Transverse colon (tissue), 4 donors: ENCODE measurements at regions not wholly inside any gene's neighbourhood (a gene's known extent, or its start where the extent isn't known, plus 50 kb on each side); places are given as distances from the start of the nearest gene placed in this dataset.
A peak's percentile ranks its signal among the peaks of the same experiment; 100 is the strongest.

Experiments
- DNase-seq: peaks from one replicate; pipeline ENCODE4 v3.0.0-alpha.2; 2019
- H3K27ac ChIP-seq, 4 donors: fragments of 200-600 bp; sonication (generic); 2 replicates each; pipeline ENCODE4 v1.5.1; 2016 to 2018; ENCODE audit warnings: inconsistent platforms in 4 of 4
- H3K27me3 ChIP-seq: fragments of 200-600 bp; sonication (generic); 2 replicates; pipeline ENCODE4 v1.5.1; 2017; ENCODE audit warnings: inconsistent platforms
- H3K36me3 ChIP-seq, 4 donors: fragments of 200-600 bp; sonication (generic); 2 replicates each; pipeline ENCODE4 v1.5.1; 2017 to 2019; ENCODE audit warnings: inconsistent platforms in 4 of 4
- H3K4me1 ChIP-seq, 4 donors: fragments of 200-600 bp; sonication (generic); 2 replicates each; pipeline ENCODE4 v1.5.1; 2017 to 2020; ENCODE audit warnings: inconsistent platforms in 4 of 4
- H3K4me3 ChIP-seq, 4 donors: fragments of 200-600 bp; sonication (generic); 1 replicate in 1 of 4; 2 replicates in 3 of 4; pipeline versions ENCODE4 v1.5.1 to v1.6.1; 2017 to 2019; ENCODE audit warnings: inconsistent platforms in 4 of 4
- H3K9me3 ChIP-seq, 2 donors: fragments of 200-600 bp; sonication (generic); 2 replicates each; pipeline ENCODE4 v1.5.1; 2017 to 2019; ENCODE audit warnings: inconsistent platforms in 2 of 2
- EP300 ChIP-seq: sonication (generic); formaldehyde crosslinking; IDR thresholded peaks from one replicate; pipeline ENCODE4 v1.6.1; 2017; ENCODE audit warnings: antibody characterized with exemption, low read depth
- POLR2A ChIP-seq: fragments of 450-650 bp; IDR thresholded peaks from one replicate; pipeline ENCODE4 v1.6.1; 2016; ENCODE audit warnings: antibody characterized with exemption, mild to moderate bottlenecking, moderate library complexity
- POLR2AphosphoS5 ChIP-seq, 3 donors: sonication (generic); formaldehyde crosslinking; IDR thresholded peaks; one replicate each; pipeline ENCODE4 v1.6.1; 2016; ENCODE audit warnings: antibody characterized with exemption in 3 of 3
- WGBS, 2 donors: methylation state at CpG; one replicate each; pipeline ENCODE4 v1.1.5; 2018; ENCODE audit warnings: low coverage in 1 of 2; 5-methylcytosine and 5-hydroxymethylcytosine counted together
- in situ Hi-C, 4 donors: fragments of 200-750 bp; cut with MboI; loops; one replicate each; pipeline versions ENCODE4 v1.15.0 to v1.15.1; 2017; ENCODE audit warnings: low sequenced_read_pairs in 3 of 4, low pct_ligation_motif_present in 1 of 4, low pct_unique_long_range_greater_than_20kb in 1 of 4
- intact Hi-C: fragments of 100-400 bp; cut with DNase I; formaldehyde crosslinking; loops from one replicate; pipeline ENCODE4 v1.15.1; 2023; ENCODE audit warnings: low total_unique reads
- TF ChIP-seq, protein P1 (sequence below), 5 experiments: fragments of 200-600 bp in 3 of 5; fragments of 450-650 bp in 2 of 5; sonication (generic) in 3 of 5; IDR thresholded peaks; 1 replicate in 2 of 5; 2 replicates in 3 of 5; pipeline ENCODE4 v1.5.1; 2016 to 2017; ENCODE audit warnings: antibody characterized with exemption in 5 of 5, inconsistent platforms in 3 of 5, mild to moderate bottlenecking in 2 of 5, moderate library complexity in 1 of 5

DNA sequence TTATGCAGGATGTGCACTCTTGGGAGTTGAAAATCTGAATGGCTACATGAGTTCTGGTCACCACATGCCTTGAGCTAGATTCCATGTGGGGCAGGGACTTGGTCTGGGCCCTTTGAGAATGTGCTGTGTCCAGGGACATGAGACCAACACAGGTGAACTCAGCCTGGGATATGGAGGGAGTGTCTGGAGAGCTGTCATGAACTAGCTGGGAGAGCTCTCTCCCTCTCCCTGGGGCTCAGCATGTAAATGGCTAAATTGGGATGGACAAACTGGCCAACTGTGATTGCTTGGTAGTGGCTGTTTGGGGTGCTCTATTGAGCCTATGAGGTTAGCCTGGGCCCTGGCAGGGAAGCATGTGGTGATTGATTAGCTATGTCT, 105.1 kb upstream of the HS6ST1 start:
- intact Hi-C loops (no loop called here), in situ Hi-C loops (no loop called here)
- Histone ChIP-seq H3K27me3 (no peaks in the 10 kb centered on the region), H3K9me3 (no peaks in the 10 kb centered on the region), H3K36me3 (no peaks in the 10 kb centered on the region), H3K27ac (no peak overlapping the region), H3K4me1 (no peaks in the 10 kb centered on the region), H3K4me3 (no peak overlapping the region)
- TF ChIP-seq EP300 (no peak), POLR2A (no peak), POLR2AphosphoS5 (IDR thresholded peaks at IDR 0.05) (no peak)
- TF ChIP-seq, protein P1, sequence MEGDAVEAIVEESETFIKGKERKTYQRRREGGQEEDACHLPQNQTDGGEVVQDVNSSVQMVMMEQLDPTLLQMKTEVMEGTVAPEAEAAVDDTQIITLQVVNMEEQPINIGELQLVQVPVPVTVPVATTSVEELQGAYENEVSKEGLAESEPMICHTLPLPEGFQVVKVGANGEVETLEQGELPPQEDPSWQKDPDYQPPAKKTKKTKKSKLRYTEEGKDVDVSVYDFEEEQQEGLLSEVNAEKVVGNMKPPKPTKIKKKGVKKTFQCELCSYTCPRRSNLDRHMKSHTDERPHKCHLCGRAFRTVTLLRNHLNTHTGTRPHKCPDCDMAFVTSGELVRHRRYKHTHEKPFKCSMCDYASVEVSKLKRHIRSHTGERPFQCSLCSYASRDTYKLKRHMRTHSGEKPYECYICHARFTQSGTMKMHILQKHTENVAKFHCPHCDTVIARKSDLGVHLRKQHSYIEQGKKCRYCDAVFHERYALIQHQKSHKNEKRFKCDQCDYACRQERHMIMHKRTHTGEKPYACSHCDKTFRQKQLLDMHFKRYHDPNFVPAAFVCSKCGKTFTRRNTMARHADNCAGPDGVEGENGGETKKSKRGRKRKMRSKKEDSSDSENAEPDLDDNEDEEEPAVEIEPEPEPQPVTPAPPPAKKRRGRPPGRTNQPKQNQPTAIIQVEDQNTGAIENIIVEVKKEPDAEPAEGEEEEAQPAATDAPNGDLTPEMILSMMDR (IDR thresholded peaks at IDR 0.05) = no peak
- DNase-seq = peak; percentile 2

DNA sequence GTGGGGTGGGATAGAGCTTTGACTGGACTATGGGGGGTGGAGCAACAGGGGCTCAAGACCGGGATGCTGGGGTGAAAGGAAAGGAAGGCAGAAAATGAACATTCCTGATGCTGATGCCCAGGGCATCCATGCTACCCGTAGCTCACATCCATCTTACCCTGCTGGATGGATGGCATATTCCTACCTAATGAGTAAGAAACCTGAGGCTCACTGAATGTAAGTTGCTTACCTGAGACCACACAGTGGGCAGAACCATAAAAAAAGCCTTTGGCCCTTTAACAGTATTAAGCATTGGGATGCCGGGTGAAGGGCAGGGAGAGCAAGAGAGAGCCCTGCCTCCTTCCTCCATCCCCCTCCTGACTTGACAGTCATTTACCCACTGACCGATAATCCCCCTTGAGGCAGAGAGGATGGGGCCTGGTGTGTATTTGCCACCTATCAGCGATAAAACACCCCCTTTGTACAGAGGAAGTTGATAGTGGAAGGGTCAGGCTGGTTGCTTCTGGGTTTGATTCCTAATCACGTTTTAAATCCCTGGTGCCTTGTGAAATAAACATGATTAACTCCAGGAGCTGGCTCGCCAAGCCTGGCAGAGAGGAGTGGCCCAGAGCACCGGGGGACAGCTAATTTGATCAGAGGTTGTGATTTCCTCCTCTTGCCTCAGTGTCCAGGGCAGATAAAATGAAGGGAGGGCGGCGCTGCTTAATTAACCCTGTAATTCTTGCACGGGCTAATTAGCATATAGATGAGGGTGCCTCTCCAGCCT, 105.9 kb upstream of the HS6ST1 start:
- WGBS, 2 donors = 62 to 71% methylated on average over 8 to 11 of the region's 11 CpGs
- in situ Hi-C loops = no loop called here

DNA sequence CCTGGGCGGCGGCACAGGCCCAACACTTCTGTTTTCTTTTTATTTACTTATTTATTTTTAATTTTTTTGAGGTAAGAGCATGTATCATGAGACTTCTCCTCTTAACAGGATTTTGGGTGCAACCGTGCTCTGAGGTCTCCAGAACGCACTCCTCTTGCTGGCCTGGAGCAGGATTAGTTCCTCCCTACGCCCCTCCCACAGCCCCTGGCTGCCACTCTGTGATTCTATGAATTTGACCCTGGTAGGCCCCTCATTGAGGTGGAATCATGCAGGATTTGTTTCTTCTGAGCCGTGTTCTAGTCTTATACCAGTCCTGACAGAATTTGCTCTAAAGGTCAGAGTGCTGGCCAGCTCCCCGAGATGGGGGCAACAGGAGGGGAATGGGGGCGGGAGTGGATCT, 106.5 kb upstream of the HS6ST1 start:
- intact Hi-C loops = no loop called here
- TF ChIP-seq POLR2AphosphoS5 (IDR thresholded peaks at IDR 0.05) (no peak), EP300 (no peak), POLR2A (no peak)
- TF ChIP-seq, protein P1 (IDR thresholded peaks at IDR 0.05) = no peak
- Histone ChIP-seq H3K4me3 (no peak overlapping the region), H3K27me3 (no peaks in the 10 kb centered on the region), H3K9me3 (peaks cover 4 to 10% of the 10 kb centered on the region in 2 donors), H3K36me3 (no peaks in the 10 kb centered on the region), H3K27ac (no peak overlapping the region), H3K4me1 (no peaks in the 10 kb centered on the region)
- 79 to 93% methylated on average over 2 to 8 of the region's 8 CpGs for WGBS, 2 donors
- peak; percentile 1 for DNase-seq
- in situ Hi-C loops = no loop called here

More for the DNA sequence above, 105.9 kb upstream of the HS6ST1 start:
- TF ChIP-seq, protein P1 (IDR thresholded peaks at IDR 0.05) = no peak
- no peak for TF ChIP-seq EP300
- TF ChIP-seq POLR2A = no peak
- no peak for TF ChIP-seq POLR2AphosphoS5 (IDR thresholded peaks at IDR 0.05)
- H3K27me3 ChIP-seq = no peaks in the 10 kb centered on the region
- peaks cover 3 to 7% of the 10 kb centered on the region in 2 donors for H3K9me3 ChIP-seq
- H3K4me1 ChIP-seq = no peaks in the 10 kb centered on the region
- no peak overlapping the region for H3K27ac ChIP-seq
- no peaks in the 10 kb centered on the region for H3K36me3 ChIP-seq
- intact Hi-C loops = no loop called here
- H3K4me3 ChIP-seq = no peak overlapping the region
- DNase-seq = peak; percentile 1

DNA sequence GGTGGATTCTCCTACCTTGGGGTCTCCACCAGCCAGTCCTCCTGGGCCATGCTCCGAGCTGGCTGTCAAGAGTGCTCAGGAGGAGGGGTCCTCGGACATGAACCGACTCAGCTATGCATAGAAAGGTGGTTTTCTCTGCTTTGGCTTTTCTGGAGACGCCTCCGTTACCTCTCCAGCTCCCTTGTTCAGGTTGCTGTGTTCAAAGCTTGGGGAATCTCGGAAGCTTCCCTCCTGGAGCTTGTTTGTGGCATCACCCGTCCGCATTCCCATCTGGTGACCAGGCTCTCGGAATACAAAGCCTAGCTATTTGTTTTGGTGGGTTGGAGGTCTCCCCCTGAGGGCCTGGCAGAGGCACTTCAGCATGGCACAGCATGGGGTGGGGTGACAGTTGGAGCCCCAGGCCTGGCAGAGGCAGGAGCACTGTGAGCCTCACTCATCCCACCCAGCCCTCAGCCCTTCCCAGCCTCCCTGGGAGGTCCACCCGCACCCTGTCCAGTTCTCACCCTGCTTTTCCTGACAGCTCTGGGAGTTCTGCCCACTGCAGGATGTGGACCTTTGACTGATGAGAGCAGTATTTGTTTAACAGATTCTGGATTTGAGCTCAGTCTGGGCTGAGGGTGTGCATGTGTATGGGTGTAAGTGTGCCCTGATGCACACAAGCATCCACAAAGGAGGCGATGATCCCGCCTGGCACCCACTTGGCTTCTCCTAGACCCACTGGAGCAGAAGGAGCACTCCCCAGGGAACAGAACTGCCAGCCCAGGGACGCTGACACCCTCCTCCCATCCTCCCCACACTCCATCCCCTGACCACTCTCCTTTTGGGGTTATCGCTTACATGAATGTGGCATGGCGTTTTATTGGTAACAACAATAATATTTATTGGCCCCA, 107.3 kb upstream of the HS6ST1 start:
- H3K4me3 ChIP-seq = no peak overlapping the region
- H3K27ac ChIP-seq = no peak overlapping the region
- WGBS, 2 donors = 78 to 82% methylated on average over 2 to 15 of the region's 15 CpGs

More for the DNA sequence above, 107.3 kb upstream of the HS6ST1 start:
- in situ Hi-C loops (no loop called here), intact Hi-C loops (no loop called here)
- peaks cover 4 to 10% of the 10 kb centered on the region in 2 donors for H3K9me3 ChIP-seq
- no peak for DNase-seq
- no peaks in the 10 kb centered on the region for H3K27me3 ChIP-seq
- H3K36me3 ChIP-seq = no peaks in the 10 kb centered on the region
- no peaks in the 10 kb centered on the region for H3K4me1 ChIP-seq
- TF ChIP-seq, protein P1 (IDR thresholded peaks at IDR 0.05) = no peak
- TF ChIP-seq POLR2AphosphoS5 (IDR thresholded peaks at IDR 0.05) (no peak), EP300 (no peak), POLR2A (no peak)
